Esophagus muscularis mucosa (tissue), 4 donors: ENCODE measurements at regions not wholly inside any gene's neighbourhood (a gene's known extent, or its start where the extent isn't known, plus 50 kb on each side); places are given as distances from the start of the nearest gene placed in this dataset.

Experiments used
- CTCF ChIP-seq, 3 experiments: fragments of 200-600 bp in 2 of 3; fragments of 450-650 bp in 1 of 3; sonication (generic) in 2 of 3; IDR thresholded peaks; one replicate each; pipeline ENCODE4 v1.5.1; 2017 to 2019; ENCODE audit warnings: antibody characterized with exemption in 3 of 3, mild to moderate bottlenecking in 2 of 3, moderate library complexity in 1 of 3
- EP300 ChIP-seq: sonication (generic); formaldehyde crosslinking; IDR thresholded peaks from one replicate; pipeline ENCODE4 v1.6.1; 2017; ENCODE audit warnings: antibody characterized with exemption
- POLR2A ChIP-seq: fragments of 450-650 bp; IDR thresholded peaks from one replicate; pipeline ENCODE4 v1.6.1; 2017; ENCODE audit warnings: antibody characterized with exemption, moderate library complexity, mild to moderate bottlenecking, low read depth
- POLR2AphosphoS5 ChIP-seq, 2 donors: sonication (generic); formaldehyde crosslinking; IDR thresholded peaks; one replicate each; pipeline ENCODE4 v1.6.1; 2017; ENCODE audit warnings: antibody characterized with exemption in 2 of 2

DNA sequence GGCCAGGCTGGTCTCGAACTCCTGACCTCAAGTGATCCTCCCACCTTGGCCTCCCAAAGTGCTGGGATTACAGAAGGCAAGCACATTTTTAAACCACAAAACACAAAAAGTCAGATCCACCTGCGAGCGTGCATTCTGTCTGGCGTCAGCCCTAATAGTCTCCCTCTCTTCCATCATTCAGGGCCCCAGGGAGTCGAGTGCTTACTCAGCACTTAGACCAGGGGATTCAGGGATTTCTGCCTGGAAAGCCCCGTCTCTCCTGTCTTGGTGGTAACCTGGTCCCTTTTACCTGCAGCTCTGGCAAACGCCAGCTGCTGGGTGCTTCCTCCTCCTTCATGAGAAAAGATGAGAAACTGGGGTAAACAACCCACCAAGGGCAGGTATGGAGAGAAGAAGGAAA, 443.1 kb downstream of the SOX9 start:
- TF ChIP-seq CTCF (IDR thresholded peaks at IDR 0.05) (no peak), POLR2A (no peak), POLR2AphosphoS5 (IDR thresholded peaks at IDR 0.05) (no peak), EP300 (no peak)
